Left lobe of liver (tissue), 2 donors: ENCODE measurements at regions not wholly inside any gene's neighbourhood (a gene's known extent, or its start where the extent isn't known, plus 50 kb on each side); places are given as distances from the start of the nearest gene placed in this dataset.

Experiments used
- ATAC-seq: fragments of 200-7000 bp; cut with Tn5 transposase; one replicate; pipeline ENCODE4 v1.9.1; 2020; ENCODE audit warnings: mild to moderate bottlenecking, moderate library complexity
- DNase-seq: peaks from one replicate; pipeline ENCODE4 v3.0.0-alpha.2; 2020; ENCODE audit warnings: low spot score
- donor health status: DM: no; HTN: no; CAD: no; lungs with moderate emphysema.
- donor health status: DM: no; HTN: yes; CAD: no.

GRCh38 chr12:74426091-74426490 lies 111.5 kb upstream of the ATXN7L3B start:
- DNase-seq (no peak), ATAC-seq (no peak)

- ATAC-seq: no peak
Observed at GRCh38 chr12:74429535-74429934, 108.1 kb upstream of the ATXN7L3B start.

GRCh38 chr12:74431801-74432200 lies 105.8 kb upstream of the ATXN7L3B start:
- DNase-seq: no peak
- no peak for ATAC-seq

More at GRCh38 chr12:74429535-74429934, 108.1 kb upstream of the ATXN7L3B start:
- DNase-seq: no peak

GRCh38 chr12:74440469-74440868 lies 97.2 kb upstream of the ATXN7L3B start:
- ATAC-seq (peak; percentile 25), DNase-seq (no peak)

GRCh38 chr12:74441872-74442271 lies 95.8 kb upstream of the ATXN7L3B start:
- DNase-seq: no peak
- no peak for ATAC-seq

- DNase-seq (no peak), ATAC-seq (no peak)
Observed at GRCh38 chr12:74446466-74446865, 91.2 kb upstream of the ATXN7L3B start.

- ATAC-seq (no peak), DNase-seq (no peak)
Observed at GRCh38 chr12:74449872-74450271, 87.8 kb upstream of the ATXN7L3B start.

GRCh38 chr12:74454109-74454508 lies 83.5 kb upstream of the ATXN7L3B start:
- ATAC-seq (no peak), DNase-seq (no peak)

- ATAC-seq (no peak), DNase-seq (no peak)
Observed at GRCh38 chr12:74455429-74455828, 82.2 kb upstream of the ATXN7L3B start.

- no peak for DNase-seq
- ATAC-seq: no peak
Observed at GRCh38 chr12:74456431-74456830, 81.2 kb upstream of the ATXN7L3B start.

GRCh38 chr12:74468401-74468800 lies 69.2 kb upstream of the ATXN7L3B start:
- no peak for DNase-seq
- peak; percentile 82 for ATAC-seq

- DNase-seq: no peak
- peak; percentile 70 for ATAC-seq
Observed at GRCh38 chr12:74476234-74476633, 61.4 kb upstream of the ATXN7L3B start.

- ATAC-seq: no peak
- no peak for DNase-seq
Observed at GRCh38 chr12:74481078-74481477, 56.6 kb upstream of the ATXN7L3B start.

GRCh38 chr12:74482115-74482514 lies 55.5 kb upstream of the ATXN7L3B start:
- DNase-seq: no peak
- ATAC-seq: no peak

- ATAC-seq (peak; percentile 48), DNase-seq (no peak)
Observed at GRCh38 chr12:74483057-74483456, 54.6 kb upstream of the ATXN7L3B start.
